ENCODE measurements at regions not wholly inside any gene's neighbourhood (a gene's known extent, or its start where the extent isn't known, plus 50 kb on each side); places are given as distances from the start of the nearest gene placed in this dataset.

DNA sequence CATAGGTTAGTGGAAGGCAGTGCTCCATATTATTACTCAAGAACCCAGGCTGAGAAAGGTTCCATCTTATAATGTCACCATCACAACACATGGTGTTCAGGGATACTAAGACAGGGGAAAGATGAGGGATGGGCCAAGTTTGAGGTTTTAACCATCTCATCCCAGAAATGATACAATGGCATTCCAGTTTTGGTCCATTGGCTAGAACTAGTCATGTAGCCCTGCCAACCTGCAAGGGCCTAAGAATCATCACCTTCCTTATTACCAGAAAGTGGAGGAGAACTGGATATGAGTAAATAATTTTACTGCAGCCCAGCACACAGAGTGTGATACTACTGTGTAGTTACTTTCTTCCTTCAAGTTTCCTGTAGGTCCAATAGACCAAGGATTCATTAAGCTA is 144.5 kb upstream of the ABCA1 start:
- TF ChIP-seq, protein P1, sequence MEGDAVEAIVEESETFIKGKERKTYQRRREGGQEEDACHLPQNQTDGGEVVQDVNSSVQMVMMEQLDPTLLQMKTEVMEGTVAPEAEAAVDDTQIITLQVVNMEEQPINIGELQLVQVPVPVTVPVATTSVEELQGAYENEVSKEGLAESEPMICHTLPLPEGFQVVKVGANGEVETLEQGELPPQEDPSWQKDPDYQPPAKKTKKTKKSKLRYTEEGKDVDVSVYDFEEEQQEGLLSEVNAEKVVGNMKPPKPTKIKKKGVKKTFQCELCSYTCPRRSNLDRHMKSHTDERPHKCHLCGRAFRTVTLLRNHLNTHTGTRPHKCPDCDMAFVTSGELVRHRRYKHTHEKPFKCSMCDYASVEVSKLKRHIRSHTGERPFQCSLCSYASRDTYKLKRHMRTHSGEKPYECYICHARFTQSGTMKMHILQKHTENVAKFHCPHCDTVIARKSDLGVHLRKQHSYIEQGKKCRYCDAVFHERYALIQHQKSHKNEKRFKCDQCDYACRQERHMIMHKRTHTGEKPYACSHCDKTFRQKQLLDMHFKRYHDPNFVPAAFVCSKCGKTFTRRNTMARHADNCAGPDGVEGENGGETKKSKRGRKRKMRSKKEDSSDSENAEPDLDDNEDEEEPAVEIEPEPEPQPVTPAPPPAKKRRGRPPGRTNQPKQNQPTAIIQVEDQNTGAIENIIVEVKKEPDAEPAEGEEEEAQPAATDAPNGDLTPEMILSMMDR (IDR thresholded peaks at IDR 0.05; ENCODE audit: low read depth, low read length), result no peak
- no peaks in the 10 kb centered on the region for H3K36me3 ChIP-seq
- no peaks in the 10 kb centered on the region for H3K9me3 ChIP-seq (ENCODE audit: severe bottlenecking)
- H3K27ac ChIP-seq, result no peak overlapping the region
- no peak overlapping the region for H3K4me3 ChIP-seq (ENCODE audit: low read depth, low read length)
- H3K27me3 ChIP-seq (ENCODE audit: insufficient read depth, low read depth, severe bottlenecking), result no peaks in the 10 kb centered on the region
- no peak for DNase-seq

DNA sequence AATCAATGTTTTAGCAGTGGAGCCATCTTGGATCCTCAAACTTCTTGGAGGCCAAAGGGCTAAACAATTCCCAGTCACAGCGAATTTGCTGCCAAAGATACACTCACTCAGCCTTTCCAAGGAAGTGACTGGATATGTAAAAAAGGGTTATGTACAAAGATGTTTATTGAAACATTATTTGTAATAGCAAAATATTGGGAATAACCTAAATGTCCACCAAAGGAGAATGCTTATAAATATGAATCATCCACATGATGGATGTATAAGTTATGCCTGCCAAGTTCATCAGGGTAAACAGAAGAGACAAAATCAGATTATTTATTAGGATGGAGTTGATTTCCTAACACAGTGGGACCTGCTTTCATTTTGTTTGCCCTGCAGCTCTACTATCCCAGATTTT is 145.2 kb upstream of the ABCA1 start:
- Histone ChIP-seq H3K27me3 (ENCODE audit: insufficient read depth, low read depth, severe bottlenecking) (no peaks in the 10 kb centered on the region), H3K9me3 (ENCODE audit: severe bottlenecking) (no peaks in the 10 kb centered on the region), H3K36me3 (no peaks in the 10 kb centered on the region), H3K4me3 (ENCODE audit: low read depth, low read length) (no peak overlapping the region), H3K27ac (no peak overlapping the region)
- no peak for DNase-seq
- TF ChIP-seq, protein P1 (IDR thresholded peaks at IDR 0.05; ENCODE audit: low read depth, low read length), result no peak

DNA sequence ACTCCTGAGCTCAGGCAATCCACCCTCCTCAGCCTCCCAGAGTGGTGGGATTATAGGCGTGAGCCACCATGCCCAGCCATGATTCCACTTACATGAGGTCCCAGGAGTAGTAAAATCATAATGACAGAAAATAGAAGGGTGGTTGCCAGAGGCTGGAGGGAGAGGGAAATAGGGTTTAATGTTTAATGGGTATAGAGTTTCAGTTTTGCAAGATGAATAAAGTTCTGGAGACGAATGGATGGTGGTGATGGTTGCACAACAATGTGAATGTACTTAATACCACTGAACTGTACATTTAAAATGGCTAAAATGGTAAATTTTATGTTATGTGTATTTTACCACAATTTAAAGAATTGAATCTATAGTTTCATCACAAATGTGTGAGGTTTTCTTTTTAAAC is 146.5 kb upstream of the ABCA1 start:
- no peaks in the 10 kb centered on the region for H3K36me3 ChIP-seq
- no peaks in the 10 kb centered on the region for H3K27me3 ChIP-seq (ENCODE audit: insufficient read depth, low read depth, severe bottlenecking)
- no peak overlapping the region for H3K27ac ChIP-seq
- no peaks in the 10 kb centered on the region for H3K9me3 ChIP-seq (ENCODE audit: severe bottlenecking)
- DNase-seq, result no peak
- TF ChIP-seq, protein P1 (IDR thresholded peaks at IDR 0.05; ENCODE audit: low read depth, low read length), result no peak
- no peak overlapping the region for H3K4me3 ChIP-seq (ENCODE audit: low read depth, low read length)

DNA sequence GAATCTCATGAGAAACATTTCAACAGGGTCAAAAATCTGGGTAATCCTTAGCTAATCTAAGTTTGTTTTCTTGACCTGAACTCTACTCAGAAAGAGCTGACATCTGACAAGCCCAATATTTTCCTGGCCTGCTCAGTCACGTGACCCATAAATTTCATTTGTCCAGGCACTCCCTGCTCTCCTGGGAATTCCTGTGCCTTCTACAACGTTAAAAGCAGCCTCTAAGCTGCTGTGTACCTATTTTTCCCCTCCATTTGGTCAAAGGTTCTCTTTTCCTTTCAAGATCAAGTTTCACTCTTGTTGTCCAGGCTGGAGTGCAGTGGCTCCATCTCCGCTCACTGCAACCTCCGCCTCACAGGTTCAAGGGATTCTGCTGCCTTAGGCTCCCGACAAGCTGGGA is 148.8 kb upstream of the ABCA1 start:
- Histone ChIP-seq H3K27ac (no peak overlapping the region), H3K36me3 (no peaks in the 10 kb centered on the region), H3K4me3 (ENCODE audit: low read depth, low read length) (no peak overlapping the region), H3K9me3 (ENCODE audit: severe bottlenecking) (no peaks in the 10 kb centered on the region), H3K27me3 (ENCODE audit: insufficient read depth, low read depth, severe bottlenecking) (no peaks in the 10 kb centered on the region)
- no peak for DNase-seq
- TF ChIP-seq, protein P1 (IDR thresholded peaks at IDR 0.05; ENCODE audit: low read depth, low read length), result no peak

DNA sequence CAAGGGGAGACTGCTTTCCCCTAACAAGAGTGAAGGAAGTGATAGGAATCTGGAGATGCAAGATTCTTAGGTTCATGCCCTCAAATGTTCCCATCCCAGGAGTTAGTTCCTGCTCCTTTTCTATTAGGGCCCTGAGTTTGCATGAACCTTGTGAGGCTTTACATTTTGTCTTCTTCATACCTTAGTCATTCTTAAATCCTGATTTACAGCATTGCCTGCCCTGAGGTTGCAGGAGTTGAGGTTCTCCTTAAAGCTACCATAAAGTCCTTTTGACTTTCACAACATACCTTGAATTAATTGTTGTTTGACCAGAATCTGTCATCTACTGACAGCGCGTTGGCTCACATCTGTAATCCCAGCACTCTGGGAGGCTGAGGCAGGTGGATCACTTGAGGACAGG is 151.5 kb upstream of the ABCA1 start:
- H3K9me3 ChIP-seq (ENCODE audit: severe bottlenecking), result no peaks in the 10 kb centered on the region
- no peak overlapping the region for H3K4me3 ChIP-seq (ENCODE audit: low read depth, low read length)
- H3K27me3 ChIP-seq (ENCODE audit: insufficient read depth, low read depth, severe bottlenecking), result no peaks in the 10 kb centered on the region
- TF ChIP-seq, protein P1 (IDR thresholded peaks at IDR 0.05; ENCODE audit: low read depth, low read length), result no peak
- no peak for DNase-seq
- no peaks in the 10 kb centered on the region for H3K36me3 ChIP-seq
- no peak overlapping the region for H3K27ac ChIP-seq

DNA sequence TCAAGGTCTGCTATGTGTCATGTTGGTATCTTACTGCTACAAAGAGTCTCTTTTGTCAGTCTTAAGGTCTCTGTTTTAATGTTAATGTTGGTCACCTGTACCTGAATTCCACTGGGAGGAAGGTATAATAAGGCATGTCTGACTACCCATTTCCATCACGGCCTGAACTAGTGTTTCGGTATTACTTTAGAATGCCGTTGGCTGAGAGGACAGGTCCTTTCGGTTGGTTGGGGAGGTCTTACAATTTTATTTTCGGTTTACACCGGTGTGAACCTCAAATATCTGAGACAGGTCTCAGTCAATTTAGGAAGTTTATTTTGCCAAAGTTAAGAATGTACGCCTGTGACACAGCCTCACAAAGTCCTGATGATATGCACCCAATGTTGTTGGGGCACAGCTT is 154.9 kb upstream of the ABCA1 start:
- no peaks in the 10 kb centered on the region for H3K27me3 ChIP-seq (ENCODE audit: insufficient read depth, low read depth, severe bottlenecking)
- no peak overlapping the region for H3K27ac ChIP-seq
- no peaks in the 10 kb centered on the region for H3K9me3 ChIP-seq (ENCODE audit: severe bottlenecking)
- H3K36me3 ChIP-seq, result no peaks in the 10 kb centered on the region
- DNase-seq, result no peak
- TF ChIP-seq, protein P1 (IDR thresholded peaks at IDR 0.05; ENCODE audit: low read depth, low read length), result no peak
- H3K4me3 ChIP-seq (ENCODE audit: low read depth, low read length), result no peak overlapping the region
